Loucy (cell line): ENCODE measurements at regions not wholly inside any gene's neighbourhood (a gene's known extent, or its start where the extent isn't known, plus 50 kb on each side); places are given as distances from the start of the nearest gene placed in this dataset.

Experiments
- EZH2phosphoT487 ChIP-seq: fragments of 200-600 bp; IDR thresholded peaks from 2 replicates; pipeline ENCODE4 v1.6.1; 2018; ENCODE audit warnings: antibody characterized with exemption, mild to moderate bottlenecking, moderate library complexity, borderline replicate concordance
- TF ChIP-seq, protein P1 (sequence below): fragments of 200-600 bp; sonication (generic); conservative IDR thresholded peaks from 2 replicates; pipeline ENCODE4 v1.5.1; 2014; ENCODE audit warnings: mild to moderate bottlenecking, antibody characterized with exemption, low read length

GRCh38 chr7:128171-129080 is 63.9 kb upstream of the FAM20C start:
- TF ChIP-seq, protein P1, sequence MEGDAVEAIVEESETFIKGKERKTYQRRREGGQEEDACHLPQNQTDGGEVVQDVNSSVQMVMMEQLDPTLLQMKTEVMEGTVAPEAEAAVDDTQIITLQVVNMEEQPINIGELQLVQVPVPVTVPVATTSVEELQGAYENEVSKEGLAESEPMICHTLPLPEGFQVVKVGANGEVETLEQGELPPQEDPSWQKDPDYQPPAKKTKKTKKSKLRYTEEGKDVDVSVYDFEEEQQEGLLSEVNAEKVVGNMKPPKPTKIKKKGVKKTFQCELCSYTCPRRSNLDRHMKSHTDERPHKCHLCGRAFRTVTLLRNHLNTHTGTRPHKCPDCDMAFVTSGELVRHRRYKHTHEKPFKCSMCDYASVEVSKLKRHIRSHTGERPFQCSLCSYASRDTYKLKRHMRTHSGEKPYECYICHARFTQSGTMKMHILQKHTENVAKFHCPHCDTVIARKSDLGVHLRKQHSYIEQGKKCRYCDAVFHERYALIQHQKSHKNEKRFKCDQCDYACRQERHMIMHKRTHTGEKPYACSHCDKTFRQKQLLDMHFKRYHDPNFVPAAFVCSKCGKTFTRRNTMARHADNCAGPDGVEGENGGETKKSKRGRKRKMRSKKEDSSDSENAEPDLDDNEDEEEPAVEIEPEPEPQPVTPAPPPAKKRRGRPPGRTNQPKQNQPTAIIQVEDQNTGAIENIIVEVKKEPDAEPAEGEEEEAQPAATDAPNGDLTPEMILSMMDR, result no peak
- no peak for TF ChIP-seq EZH2phosphoT487
